Uterus (tissue), 3 donors: ENCODE measurements at regions not wholly inside any gene's neighbourhood (a gene's known extent, or its start where the extent isn't known, plus 50 kb on each side); places are given as distances from the start of the nearest gene placed in this dataset.

Experiments used
- DNase-seq, 2 donors: peaks; one replicate each; pipeline ENCODE4 v3.0.0-alpha.2; 2019 to 2020
- H3K27ac ChIP-seq, 2 donors: fragments of 200-600 bp; sonication (generic); 1 replicate in 1 of 2; 2 replicates in 1 of 2; pipeline ENCODE4 v1.5.1; 2016 to 2018
- H3K27me3 ChIP-seq, 2 donors: fragments of 200-600 bp; sonication (generic); one replicate each; pipeline ENCODE4 v1.5.1; 2018 to 2019; ENCODE audit warnings: control low read depth in 1 of 2
- H3K36me3 ChIP-seq, 2 donors: fragments of 200-600 bp; sonication (generic); one replicate each; pipeline ENCODE4 v1.5.1; 2019; ENCODE audit warnings: control low read depth in 1 of 2
- H3K4me1 ChIP-seq, 2 donors: fragments of 200-600 bp; sonication (generic); one replicate each; pipeline ENCODE4 v1.5.1; 2018 to 2019; ENCODE audit warnings: control low read depth in 1 of 2
- H3K4me3 ChIP-seq, 2 donors: fragments of 200-600 bp; sonication (generic); 1 replicate in 1 of 2; 2 replicates in 1 of 2; pipeline ENCODE4 v1.5.1; 2018 to 2019; ENCODE audit warnings: mild to moderate bottlenecking in 1 of 2
- H3K9me3 ChIP-seq, 2 donors: fragments of 200-600 bp; sonication (generic); one replicate each; pipeline ENCODE4 v1.5.1; 2019; ENCODE audit warnings: control low read depth in 1 of 2
- POLR2A ChIP-seq, 2 donors: fragments of 450-650 bp; IDR thresholded peaks; one replicate each; pipeline ENCODE4 v1.6.1; 2016; ENCODE audit warnings: antibody characterized with exemption in 2 of 2, mild to moderate bottlenecking in 1 of 2, moderate library complexity in 1 of 2
- intact Hi-C: fragments of 100-400 bp; cut with DNase I; formaldehyde crosslinking; loops from one replicate; pipeline ENCODE4 v1.15.1; 2023; ENCODE audit warnings: low total_unique reads
- TF ChIP-seq, protein P1 (sequence below), 4 experiments: fragments of 200-600 bp in 2 of 4; fragments of 450-650 bp in 2 of 4; sonication (generic) in 2 of 4; IDR thresholded peaks; one replicate each; pipeline ENCODE4 v1.5.1; 2016 to 2019; ENCODE audit warnings: antibody characterized with exemption in 4 of 4, mild to moderate bottlenecking in 2 of 4, moderate library complexity in 1 of 4
- donor health status: DM: yes; HTN: yes; CAD: no.

GRCh38 chr11:129720156-129720555 lies 95.5 kb upstream of the TMEM45B start:
- no peaks in the 10 kb centered on the region for H3K4me1 ChIP-seq
- no peak overlapping the region for H3K27ac ChIP-seq
- H3K4me3 ChIP-seq = no peak overlapping the region
- intact Hi-C loops = no loop called here
- no peak for DNase-seq
- H3K36me3 ChIP-seq = no peaks in the 10 kb centered on the region
- TF ChIP-seq, protein P1, sequence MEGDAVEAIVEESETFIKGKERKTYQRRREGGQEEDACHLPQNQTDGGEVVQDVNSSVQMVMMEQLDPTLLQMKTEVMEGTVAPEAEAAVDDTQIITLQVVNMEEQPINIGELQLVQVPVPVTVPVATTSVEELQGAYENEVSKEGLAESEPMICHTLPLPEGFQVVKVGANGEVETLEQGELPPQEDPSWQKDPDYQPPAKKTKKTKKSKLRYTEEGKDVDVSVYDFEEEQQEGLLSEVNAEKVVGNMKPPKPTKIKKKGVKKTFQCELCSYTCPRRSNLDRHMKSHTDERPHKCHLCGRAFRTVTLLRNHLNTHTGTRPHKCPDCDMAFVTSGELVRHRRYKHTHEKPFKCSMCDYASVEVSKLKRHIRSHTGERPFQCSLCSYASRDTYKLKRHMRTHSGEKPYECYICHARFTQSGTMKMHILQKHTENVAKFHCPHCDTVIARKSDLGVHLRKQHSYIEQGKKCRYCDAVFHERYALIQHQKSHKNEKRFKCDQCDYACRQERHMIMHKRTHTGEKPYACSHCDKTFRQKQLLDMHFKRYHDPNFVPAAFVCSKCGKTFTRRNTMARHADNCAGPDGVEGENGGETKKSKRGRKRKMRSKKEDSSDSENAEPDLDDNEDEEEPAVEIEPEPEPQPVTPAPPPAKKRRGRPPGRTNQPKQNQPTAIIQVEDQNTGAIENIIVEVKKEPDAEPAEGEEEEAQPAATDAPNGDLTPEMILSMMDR (IDR thresholded peaks at IDR 0.05) = no peak
- no peak for TF ChIP-seq POLR2A (IDR thresholded peaks at IDR 0.05)
- no peaks in the 10 kb centered on the region for H3K27me3 ChIP-seq
- H3K9me3 ChIP-seq = no peaks in the 10 kb centered on the region

DNA sequence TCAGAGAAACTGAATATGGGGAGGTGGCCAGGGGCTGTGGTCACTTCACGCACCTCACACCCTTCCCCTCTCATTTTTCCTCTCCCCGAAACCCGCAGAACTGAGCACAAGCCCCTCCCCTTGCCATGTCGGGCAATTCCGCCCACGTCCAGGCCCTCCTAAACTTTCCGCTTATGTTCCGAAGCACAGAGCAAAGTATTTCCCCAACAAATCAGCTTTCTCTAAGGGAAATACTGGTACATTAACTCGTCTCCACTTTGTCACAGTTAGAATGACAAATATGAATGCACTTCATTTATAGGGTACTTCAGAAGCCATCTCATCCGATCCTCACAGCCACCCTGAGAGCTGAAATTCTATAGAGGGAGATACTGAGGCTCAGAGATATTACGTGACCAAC lies 94.7 kb upstream of the TMEM45B start:
- no peak for DNase-seq
- H3K4me3 ChIP-seq = no peak overlapping the region

GRCh38 chr11:129721685-129722084 lies 94.0 kb upstream of the TMEM45B start:
- intact Hi-C loops = no loop called here
- H3K9me3 ChIP-seq = no peaks in the 10 kb centered on the region
- H3K4me1 ChIP-seq = no peaks in the 10 kb centered on the region
- no peak overlapping the region for H3K4me3 ChIP-seq
- no peaks in the 10 kb centered on the region for H3K27me3 ChIP-seq
- TF ChIP-seq, protein P1 (IDR thresholded peaks at IDR 0.05) = no peak
- TF ChIP-seq POLR2A (IDR thresholded peaks at IDR 0.05) = no peak
- no peak overlapping the region for H3K27ac ChIP-seq
- no peaks in the 10 kb centered on the region for H3K36me3 ChIP-seq
- DNase-seq = no peak

More for the DNA sequence above, 94.7 kb upstream of the TMEM45B start:
- Histone ChIP-seq H3K27me3 (no peaks in the 10 kb centered on the region), H3K27ac (no peak overlapping the region), H3K9me3 (no peaks in the 10 kb centered on the region), H3K4me1 (no peaks in the 10 kb centered on the region), H3K36me3 (no peaks in the 10 kb centered on the region)
- intact Hi-C loops = no loop called here
- no peak for TF ChIP-seq POLR2A (IDR thresholded peaks at IDR 0.05)
- TF ChIP-seq, protein P1 (IDR thresholded peaks at IDR 0.05) = no peak

DNA sequence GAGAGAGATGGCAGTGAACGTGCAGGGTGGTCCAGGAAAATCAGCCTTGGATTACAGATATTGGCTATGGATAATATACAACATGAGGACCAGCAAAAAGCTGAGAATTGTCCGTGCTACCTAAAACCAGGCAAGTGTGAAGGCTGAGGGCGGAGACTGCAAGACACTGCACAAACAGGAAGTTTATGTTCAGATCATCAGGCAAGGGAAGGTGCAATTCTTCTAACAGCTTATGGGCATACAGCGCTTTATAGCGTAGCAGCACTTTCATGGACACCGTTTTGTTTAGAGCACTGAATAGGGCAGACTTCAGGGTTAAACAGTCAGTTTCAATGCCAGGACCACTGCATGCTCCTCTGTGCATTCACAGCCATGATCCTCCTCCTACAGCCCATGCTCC lies 93.1 kb upstream of the TMEM45B start:
- Histone ChIP-seq H3K4me3 (no peak overlapping the region), H3K9me3 (no peaks in the 10 kb centered on the region), H3K27ac (no peak overlapping the region), H3K27me3 (no peaks in the 10 kb centered on the region), H3K4me1 (no peaks in the 10 kb centered on the region), H3K36me3 (no peaks in the 10 kb centered on the region)
- DNase-seq = no peak
- intact Hi-C loops = no loop called here
- TF ChIP-seq, protein P1 (IDR thresholded peaks at IDR 0.05) = no peak
- no peak for TF ChIP-seq POLR2A (IDR thresholded peaks at IDR 0.05)

DNA sequence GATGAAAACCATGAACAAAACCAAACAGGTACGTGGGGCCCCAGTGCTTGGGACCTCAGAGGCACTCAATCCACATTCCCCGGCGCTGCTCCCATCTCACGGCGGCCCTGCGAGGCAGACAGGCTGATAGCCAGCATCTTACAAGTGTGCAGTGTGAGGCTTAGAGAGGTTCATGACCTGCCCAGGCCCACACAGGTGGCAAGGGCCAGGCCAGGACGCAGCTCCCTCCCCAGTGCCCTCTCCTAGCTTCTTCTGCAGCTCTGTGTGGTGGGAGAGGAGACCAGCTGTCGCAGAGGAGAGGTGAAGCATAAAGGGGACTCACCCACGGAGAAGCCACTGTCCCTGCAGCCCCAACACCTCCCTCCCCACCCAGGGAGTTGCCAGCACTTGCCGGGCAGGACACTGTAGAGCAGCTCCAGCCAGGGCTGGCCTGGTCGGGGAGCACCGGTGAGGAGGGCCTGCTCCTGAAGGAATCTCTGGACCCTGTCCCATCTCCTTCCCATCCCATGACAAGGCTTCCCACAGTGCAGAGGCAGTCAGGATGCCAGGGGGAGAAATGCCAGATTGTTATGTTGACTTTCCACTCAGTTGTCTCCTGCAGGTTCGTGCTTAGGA lies 92.4 kb upstream of the TMEM45B start:
- Histone ChIP-seq H3K36me3 (no peaks in the 10 kb centered on the region), H3K27me3 (no peaks in the 10 kb centered on the region), H3K27ac (no peak overlapping the region), H3K4me3 (no peak overlapping the region), H3K4me1 (no peaks in the 10 kb centered on the region), H3K9me3 (no peaks in the 10 kb centered on the region)
- no peak for DNase-seq
- TF ChIP-seq POLR2A (IDR thresholded peaks at IDR 0.05) = no peak
- TF ChIP-seq, protein P1 (IDR thresholded peaks at IDR 0.05) = no peak
- intact Hi-C loops = no loop called here
